ENCODE measurements at regions not wholly inside any gene's neighbourhood (a gene's known extent, or its start where the extent isn't known, plus 50 kb on each side); places are given as distances from the start of the nearest gene placed in this dataset.
"Not testable (repeated sequence)": the region's sequence is repeated elsewhere in the genome, so short reads cannot be mapped to it uniquely, and the experiment has no call there.

DNA sequence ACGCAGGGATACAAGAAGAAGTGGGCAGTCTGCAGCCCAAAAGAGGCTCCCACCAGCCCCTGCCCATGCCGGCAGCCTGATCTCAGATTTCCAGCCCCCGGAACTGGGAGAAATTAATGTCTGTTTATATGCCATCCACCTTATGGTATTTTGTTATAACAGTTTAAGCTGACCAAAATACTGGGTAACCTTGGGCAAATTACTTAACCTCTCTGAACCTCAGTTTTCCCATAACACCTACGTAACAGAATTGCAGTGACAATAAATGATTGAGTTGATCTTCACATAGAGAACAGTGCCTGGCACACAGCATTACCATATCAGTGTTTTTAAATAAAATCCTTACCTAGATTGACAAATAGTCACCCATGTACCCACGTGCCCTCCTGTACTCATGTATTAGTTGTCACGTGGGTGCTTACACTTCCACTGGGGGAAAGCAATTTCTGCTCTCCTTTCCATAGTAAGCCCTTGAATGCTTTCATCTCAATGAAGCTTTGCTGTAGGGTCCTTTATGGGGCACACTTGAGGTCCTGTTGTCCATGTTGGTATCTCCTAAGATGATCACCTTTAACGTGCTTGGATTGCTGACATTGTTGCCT is 54.2 kb upstream of the PHF21A start:
- H3K27ac Mint-ChIP-seq, result no peak overlapping the region
- no peaks in the 10 kb centered on the region for H3K9me3 Mint-ChIP-seq (ENCODE audit: low read depth)
- no peak for DNase-seq
- H3K4me1 Mint-ChIP-seq, result no peaks in the 10 kb centered on the region
- CTCF ChIA-PET, result no interaction called here
- H3K4me3 Mint-ChIP-seq, result no peak overlapping the region
- peaks cover 29% of the 10 kb centered on the region for H3K27me3 Mint-ChIP-seq
- H3K36me3 Mint-ChIP-seq, result no peaks in the 10 kb centered on the region
- no peak for ATAC-seq

DNA sequence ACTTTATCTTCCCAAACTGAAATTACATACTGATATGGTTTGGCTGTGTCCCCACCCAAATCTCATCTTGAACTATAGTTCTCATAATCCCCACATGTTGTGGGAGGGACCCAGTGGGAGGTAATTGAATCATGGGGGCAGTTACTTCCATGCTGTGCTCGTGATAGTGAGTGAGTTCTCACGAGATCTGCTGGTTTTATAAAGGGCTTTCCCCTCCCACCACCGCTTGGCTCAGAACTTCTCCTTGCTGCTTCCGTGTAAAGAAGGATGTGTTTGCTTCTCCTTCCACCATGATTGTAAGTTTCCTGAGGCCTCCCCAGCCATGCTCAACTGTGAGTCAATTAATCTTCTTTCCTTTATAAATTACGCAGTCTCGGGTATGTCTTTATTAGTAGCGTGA is 50.4 kb upstream of the PHF21A start:
- H3K27ac Mint-ChIP-seq; H3K4me3 Mint-ChIP-seq; DNase-seq; ATAC-seq; CTCF ChIA-PET; H3K36me3 Mint-ChIP-seq; H3K4me1 Mint-ChIP-seq; H3K9me3 Mint-ChIP-seq (ENCODE audit: low read depth): not testable (repeated sequence)
- peaks cover 40% of the 10 kb centered on the region for H3K27me3 Mint-ChIP-seq

Measured in activated CD8-positive, alpha-beta memory T cell treated with anti-CD3 and anti-CD28 coated beads, Interleukin-2, amount 10 ng/mL, durations not matched to agents 7 days and 5 days (primary cell).